GM18507 (cell line): ENCODE measurements at regions not wholly inside any gene's neighbourhood (a gene's known extent, or its start where the extent isn't known, plus 50 kb on each side); places are given as distances from the start of the nearest gene placed in this dataset.

Source experiments
- DNase-seq: peaks from one replicate; pipeline ENCODE4 v3.0.0; 2011; ENCODE audit warnings: low read depth; ENCODE audit not compliant: insufficient read length; ENCODE audit errors: extremely low spot score
- FAIRE-seq: peaks from 2 replicates; lab custom pipeline; 2011; peaks lifted over from hg19 to GRCh38; lab: Jason Lieb, UNC

- DNase-seq: no peak
- no peak for FAIRE-seq
These were observed 153.0 kb upstream of the WNT4 start for GRCh38 chr1:22295856-22296255.

GRCh38 chr1:22296701-22297591, 154.0 kb upstream of the WNT4 start:
- DNase-seq (no peak), FAIRE-seq (no peak)

GRCh38 chr1:22297999-22298398, 153.7 kb upstream of the ZBTB40 start:
- no peak for FAIRE-seq
- DNase-seq: no peak

- no peak for FAIRE-seq
- DNase-seq: no peak
These were observed 147.8 kb upstream of the ZBTB40 start for GRCh38 chr1:22303816-22304215.

GRCh38 chr1:22309572-22309971, 142.1 kb upstream of the ZBTB40 start:
- no peak for FAIRE-seq

GRCh38 chr1:22311461-22311860, 140.2 kb upstream of the ZBTB40 start:
- FAIRE-seq (no peak), DNase-seq (no peak)

More at GRCh38 chr1:22309572-22309971, 142.1 kb upstream of the ZBTB40 start:
- DNase-seq: no peak

GRCh38 chr1:22313321-22313720, 138.3 kb upstream of the ZBTB40 start:
- no peak for FAIRE-seq
- no peak for DNase-seq

GRCh38 chr1:22314706-22315105, 136.9 kb upstream of the ZBTB40 start:
- FAIRE-seq (no peak), DNase-seq (no peak)

- no peak for DNase-seq
- no peak for FAIRE-seq
These were observed 136.2 kb upstream of the ZBTB40 start for GRCh38 chr1:22315315-22316078.

GRCh38 chr1:22317231-22317919, 134.3 kb upstream of the ZBTB40 start:
- FAIRE-seq (no peak), DNase-seq (no peak)

- DNase-seq (no peak), FAIRE-seq (no peak)
These were observed 133.8 kb upstream of the ZBTB40 start for GRCh38 chr1:22317920-22318243.

- FAIRE-seq: no peak
- no peak for DNase-seq
These were observed 133.2 kb upstream of the ZBTB40 start for GRCh38 chr1:22318279-22318981.

GRCh38 chr1:22319608-22320007, 132.0 kb upstream of the ZBTB40 start:
- FAIRE-seq: no peak
- no peak for DNase-seq

GRCh38 chr1:22320587-22321344, 130.9 kb upstream of the ZBTB40 start:
- DNase-seq (no peak), FAIRE-seq (no peak)

GRCh38 chr1:22321917-22322316, 129.7 kb upstream of the ZBTB40 start:
- FAIRE-seq (no peak), DNase-seq (no peak)

- FAIRE-seq: no peak
These were observed 128.4 kb upstream of the ZBTB40 start for GRCh38 chr1:22323141-22323845.

GRCh38 chr1:22323846-22324504, 127.7 kb upstream of the ZBTB40 start:
- no peak for DNase-seq
- FAIRE-seq: no peak

More at GRCh38 chr1:22323141-22323845, 128.4 kb upstream of the ZBTB40 start:
- no peak for DNase-seq
